Stimulated activated CD8-positive, alpha-beta memory T cell treated with anti-CD3 and anti-CD28 coated beads, Interleukin-12 subunit alpha, Interleukin-12 subunit beta, amount 100 ng/mL, for 1 hour (primary cell): ENCODE measurements at regions not wholly inside any gene's neighbourhood (a gene's known extent, or its start where the extent isn't known, plus 50 kb on each side); places are given as distances from the start of the nearest gene placed in this dataset.
"Not testable (repeated sequence)": the region's sequence is repeated elsewhere in the genome, so short reads cannot be mapped to it uniquely, and the experiment has no call there.

ENCODE experiments used
- DNase-seq: peaks from one replicate; pipeline ENCODE4 v3.0.0-alpha.2; 2020; ENCODE audit warnings: low read depth

- DNase-seq, result no peak
These were observed 1096.9 kb upstream of the ALCAM start for GRCh38 chr3:104269771-104270170.

- DNase-seq, result no peak
These were observed 1093.6 kb upstream of the ALCAM start for GRCh38 chr3:104273046-104273649.

GRCh38 chr3:104275199-104275598 is 1091.5 kb upstream of the ALCAM start:
- no peak for DNase-seq

GRCh38 chr3:104279617-104280016 is 1087.1 kb upstream of the ALCAM start:
- no peak for DNase-seq

GRCh38 chr3:104281713-104282112 is 1085.0 kb upstream of the ALCAM start:
- no peak for DNase-seq

GRCh38 chr3:104286645-104287044 is 1080.1 kb upstream of the ALCAM start:
- DNase-seq, result no peak

GRCh38 chr3:104291437-104291851 is 1075.3 kb upstream of the ALCAM start:
- no peak for DNase-seq

GRCh38 chr3:104291878-104292277 is 1074.8 kb upstream of the ALCAM start:
- no peak for DNase-seq

- no peak for DNase-seq
These were observed 1069.1 kb upstream of the ALCAM start for GRCh38 chr3:104297617-104298016.

GRCh38 chr3:104298662-104299061 is 1068.0 kb upstream of the ALCAM start:
- DNase-seq, result no peak

- no peak for DNase-seq
These were observed 1050.6 kb upstream of the ALCAM start for GRCh38 chr3:104316118-104316517.

- no peak for DNase-seq
These were observed 1043.5 kb upstream of the ALCAM start for GRCh38 chr3:104323226-104323625.

GRCh38 chr3:104347291-104347690 is 1019.4 kb upstream of the ALCAM start:
- no peak for DNase-seq

- DNase-seq, result no peak
These were observed 1016.9 kb upstream of the ALCAM start for GRCh38 chr3:104349836-104350235.

GRCh38 chr3:104353951-104354350 is 1012.8 kb upstream of the ALCAM start:
- no peak for DNase-seq

- DNase-seq, result no peak
These were observed 1007.2 kb upstream of the ALCAM start for GRCh38 chr3:104359546-104359945.

GRCh38 chr3:104360038-104360437 is 1006.7 kb upstream of the ALCAM start:
- no peak for DNase-seq

- DNase-seq, result not testable (repeated sequence)
These were observed 1005.0 kb upstream of the ALCAM start for GRCh38 chr3:104361748-104362147.

GRCh38 chr3:104362319-104362718 is 1004.4 kb upstream of the ALCAM start:
- no peak for DNase-seq

GRCh38 chr3:104367000-104367399 is 999.7 kb upstream of the ALCAM start:
- no peak for DNase-seq

GRCh38 chr3:104368760-104369159 is 997.9 kb upstream of the ALCAM start:
- no peak for DNase-seq

GRCh38 chr3:104385421-104385820 is 981.3 kb upstream of the ALCAM start:
- no peak for DNase-seq

- DNase-seq, result no peak
These were observed 978.1 kb upstream of the ALCAM start for GRCh38 chr3:104388619-104389018.

GRCh38 chr3:104392327-104392726 is 974.4 kb upstream of the ALCAM start:
- DNase-seq, result no peak
